ENCODE measurements at regions not wholly inside any gene's neighbourhood (a gene's known extent, or its start where the extent isn't known, plus 50 kb on each side); places are given as distances from the start of the nearest gene placed in this dataset.

DNA sequence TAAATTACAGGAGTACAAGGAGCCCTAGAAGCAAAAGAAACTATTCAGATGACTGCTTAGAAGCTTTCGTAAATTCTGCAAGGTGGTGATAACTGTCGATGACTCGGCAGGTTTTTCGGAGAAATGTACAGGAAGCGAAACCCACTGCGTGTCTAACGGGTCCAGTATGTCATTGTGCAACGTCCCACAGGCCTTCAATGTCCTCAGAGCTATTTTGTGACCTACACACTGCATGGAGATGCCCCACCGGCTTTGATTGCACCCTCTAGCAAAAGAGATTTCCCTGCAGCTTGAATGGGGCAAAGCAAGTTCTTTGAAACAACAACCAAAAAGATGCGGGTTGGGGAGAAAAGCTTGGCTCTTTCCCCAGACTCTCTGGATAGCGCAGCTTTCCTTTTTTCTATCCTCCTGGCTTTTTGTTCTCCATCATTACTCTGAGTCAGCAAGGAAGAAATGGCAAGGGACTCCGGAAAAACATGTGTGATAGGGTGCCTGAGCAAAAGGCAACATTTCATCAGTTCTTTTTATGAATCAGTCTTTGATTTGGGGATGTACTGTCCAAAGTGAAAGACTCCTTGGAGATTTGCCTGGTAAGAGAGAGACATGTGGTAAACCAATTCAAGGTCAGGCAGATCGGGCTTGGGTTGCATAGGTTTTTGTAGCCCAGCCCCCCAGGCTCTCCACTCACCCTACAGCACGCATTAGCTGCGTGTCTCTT lies 112.0 kb upstream of the TBL1X start:
- TF ChIP-seq POLR2AphosphoS5 (IDR thresholded peaks at IDR 0.05; ENCODE audit: low read depth), result no peak
- TF ChIP-seq, protein P1, sequence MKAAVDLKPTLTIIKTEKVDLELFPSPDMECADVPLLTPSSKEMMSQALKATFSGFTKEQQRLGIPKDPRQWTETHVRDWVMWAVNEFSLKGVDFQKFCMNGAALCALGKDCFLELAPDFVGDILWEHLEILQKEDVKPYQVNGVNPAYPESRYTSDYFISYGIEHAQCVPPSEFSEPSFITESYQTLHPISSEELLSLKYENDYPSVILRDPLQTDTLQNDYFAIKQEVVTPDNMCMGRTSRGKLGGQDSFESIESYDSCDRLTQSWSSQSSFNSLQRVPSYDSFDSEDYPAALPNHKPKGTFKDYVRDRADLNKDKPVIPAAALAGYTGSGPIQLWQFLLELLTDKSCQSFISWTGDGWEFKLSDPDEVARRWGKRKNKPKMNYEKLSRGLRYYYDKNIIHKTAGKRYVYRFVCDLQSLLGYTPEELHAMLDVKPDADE (IDR thresholded peaks at IDR 0.05), result no peak

Data from GM23338 (cell line).